ENCODE measurements at regions not wholly inside any gene's neighbourhood (a gene's known extent, or its start where the extent isn't known, plus 50 kb on each side); places are given as distances from the start of the nearest gene placed in this dataset.

DNA sequence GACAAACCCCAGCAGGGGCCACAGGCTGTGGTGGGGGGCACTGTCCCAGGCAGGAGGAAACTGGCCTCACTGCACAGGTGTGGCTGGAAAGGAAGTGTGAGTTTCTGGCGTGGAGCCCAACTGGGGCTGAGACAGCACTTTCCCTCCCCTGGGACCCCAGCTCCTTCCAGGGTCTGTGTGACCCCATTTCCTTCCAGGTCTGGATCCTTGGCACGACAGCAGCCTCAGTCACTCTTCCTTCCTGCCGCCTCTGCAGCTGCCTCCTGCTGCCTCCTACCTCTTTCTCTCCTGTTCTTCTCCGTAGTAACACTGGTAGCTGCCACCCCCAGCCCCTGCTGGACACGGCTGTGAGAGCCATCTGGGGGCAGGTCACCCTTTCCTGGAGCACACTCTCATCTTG, 88.0 kb downstream of the SIK1 start:
- H3K9me3 ChIP-seq = no peaks in the 10 kb centered on the region
- H3K36me3 ChIP-seq = no peaks in the 10 kb centered on the region
- no peak overlapping the region for H3K27ac ChIP-seq
- H3K27me3 ChIP-seq = peaks cover under 1% of the 10 kb centered on the region
- H3K4me3 ChIP-seq (ENCODE audit: low read depth in 1 of 2, low read length in 1 of 2) = no peak overlapping the region
- TF ChIP-seq, protein P1, sequence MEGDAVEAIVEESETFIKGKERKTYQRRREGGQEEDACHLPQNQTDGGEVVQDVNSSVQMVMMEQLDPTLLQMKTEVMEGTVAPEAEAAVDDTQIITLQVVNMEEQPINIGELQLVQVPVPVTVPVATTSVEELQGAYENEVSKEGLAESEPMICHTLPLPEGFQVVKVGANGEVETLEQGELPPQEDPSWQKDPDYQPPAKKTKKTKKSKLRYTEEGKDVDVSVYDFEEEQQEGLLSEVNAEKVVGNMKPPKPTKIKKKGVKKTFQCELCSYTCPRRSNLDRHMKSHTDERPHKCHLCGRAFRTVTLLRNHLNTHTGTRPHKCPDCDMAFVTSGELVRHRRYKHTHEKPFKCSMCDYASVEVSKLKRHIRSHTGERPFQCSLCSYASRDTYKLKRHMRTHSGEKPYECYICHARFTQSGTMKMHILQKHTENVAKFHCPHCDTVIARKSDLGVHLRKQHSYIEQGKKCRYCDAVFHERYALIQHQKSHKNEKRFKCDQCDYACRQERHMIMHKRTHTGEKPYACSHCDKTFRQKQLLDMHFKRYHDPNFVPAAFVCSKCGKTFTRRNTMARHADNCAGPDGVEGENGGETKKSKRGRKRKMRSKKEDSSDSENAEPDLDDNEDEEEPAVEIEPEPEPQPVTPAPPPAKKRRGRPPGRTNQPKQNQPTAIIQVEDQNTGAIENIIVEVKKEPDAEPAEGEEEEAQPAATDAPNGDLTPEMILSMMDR (IDR thresholded peaks at IDR 0.05) = no peak
- H3K4me1 ChIP-seq (ENCODE audit: control insufficient read depth in 1 of 2, insufficient read depth in 1 of 2, low read depth in 1 of 2, low read length in 1 of 2) = no peaks in the 10 kb centered on the region

DNA sequence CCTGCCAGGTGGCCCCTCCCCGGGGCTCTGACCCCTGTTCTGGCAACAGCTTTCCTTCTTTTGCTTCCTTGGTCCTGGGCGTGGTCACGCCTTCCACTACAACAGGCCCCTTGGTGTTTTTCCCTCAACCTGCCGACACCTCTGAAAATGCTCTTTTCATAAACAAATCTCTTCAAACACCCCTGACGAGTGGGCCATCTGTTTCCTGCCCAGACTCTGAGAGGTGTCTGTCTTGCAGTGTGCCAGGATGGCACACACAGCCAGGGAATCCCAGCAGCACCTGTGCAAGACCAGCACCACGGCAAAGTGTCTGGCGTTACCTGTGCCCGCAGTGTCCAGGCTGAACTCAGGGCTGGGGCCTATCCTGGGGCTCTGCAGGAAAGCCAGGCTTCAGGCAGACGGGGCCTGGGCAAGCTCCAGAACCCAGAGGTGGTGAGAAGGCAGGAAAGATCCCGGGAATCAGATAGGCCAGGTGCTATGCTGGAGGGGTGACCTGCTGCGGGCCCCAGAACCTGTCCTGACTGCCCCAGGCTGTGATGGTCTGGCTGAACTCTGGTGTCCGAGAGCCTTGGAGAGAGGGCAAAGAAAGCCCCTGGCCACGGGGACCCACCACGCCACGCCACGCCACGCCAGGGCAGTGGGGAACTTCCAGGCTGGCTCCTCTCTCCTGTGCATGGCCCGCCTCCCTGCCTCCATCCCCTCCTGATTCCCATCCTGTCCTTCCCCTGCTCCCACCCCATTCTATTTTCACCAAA, 88.9 kb downstream of the SIK1 start:
- Histone ChIP-seq H3K4me3 (ENCODE audit: low read depth in 1 of 2, low read length in 1 of 2) (no peak overlapping the region), H3K27me3 (peaks cover 9% of the 10 kb centered on the region), H3K4me1 (ENCODE audit: control insufficient read depth in 1 of 2, insufficient read depth in 1 of 2, low read depth in 1 of 2, low read length in 1 of 2) (no peaks in the 10 kb centered on the region), H3K27ac (no peak overlapping the region), H3K9me3 (no peaks in the 10 kb centered on the region), H3K36me3 (no peaks in the 10 kb centered on the region)
- TF ChIP-seq, protein P1 (IDR thresholded peaks at IDR 0.05) = no peak

DNA sequence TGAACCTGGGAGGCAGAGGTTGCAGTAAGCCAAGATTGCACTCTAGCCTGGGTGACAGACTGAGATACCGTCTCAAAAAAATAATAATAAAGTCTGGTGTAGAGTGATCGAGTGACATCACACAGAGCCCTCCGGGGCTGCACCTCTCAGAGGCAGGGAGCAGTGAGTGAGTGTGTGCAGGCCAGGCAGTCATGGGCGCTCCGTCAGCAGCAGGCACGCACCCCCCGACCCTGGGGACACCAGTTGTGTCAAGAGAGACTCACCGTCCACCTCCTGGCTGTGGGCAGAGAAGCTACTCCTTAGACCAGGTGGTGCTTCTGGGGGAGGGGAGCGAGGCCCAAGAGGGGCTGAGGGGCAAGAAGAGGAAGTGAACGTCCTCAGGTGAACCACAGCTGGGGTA, 91.8 kb downstream of the SIK1 start:
- Histone ChIP-seq H3K36me3 (no peaks in the 10 kb centered on the region), H3K27ac (no peak overlapping the region), H3K4me1 (ENCODE audit: control insufficient read depth in 1 of 2, insufficient read depth in 1 of 2, low read depth in 1 of 2, low read length in 1 of 2) (no peaks in the 10 kb centered on the region), H3K9me3 (no peaks in the 10 kb centered on the region), H3K4me3 (ENCODE audit: low read depth in 1 of 2, low read length in 1 of 2) (no peak overlapping the region), H3K27me3 (peaks cover 14% of the 10 kb centered on the region)
- TF ChIP-seq, protein P1 (IDR thresholded peaks at IDR 0.05) = no peak

DNA sequence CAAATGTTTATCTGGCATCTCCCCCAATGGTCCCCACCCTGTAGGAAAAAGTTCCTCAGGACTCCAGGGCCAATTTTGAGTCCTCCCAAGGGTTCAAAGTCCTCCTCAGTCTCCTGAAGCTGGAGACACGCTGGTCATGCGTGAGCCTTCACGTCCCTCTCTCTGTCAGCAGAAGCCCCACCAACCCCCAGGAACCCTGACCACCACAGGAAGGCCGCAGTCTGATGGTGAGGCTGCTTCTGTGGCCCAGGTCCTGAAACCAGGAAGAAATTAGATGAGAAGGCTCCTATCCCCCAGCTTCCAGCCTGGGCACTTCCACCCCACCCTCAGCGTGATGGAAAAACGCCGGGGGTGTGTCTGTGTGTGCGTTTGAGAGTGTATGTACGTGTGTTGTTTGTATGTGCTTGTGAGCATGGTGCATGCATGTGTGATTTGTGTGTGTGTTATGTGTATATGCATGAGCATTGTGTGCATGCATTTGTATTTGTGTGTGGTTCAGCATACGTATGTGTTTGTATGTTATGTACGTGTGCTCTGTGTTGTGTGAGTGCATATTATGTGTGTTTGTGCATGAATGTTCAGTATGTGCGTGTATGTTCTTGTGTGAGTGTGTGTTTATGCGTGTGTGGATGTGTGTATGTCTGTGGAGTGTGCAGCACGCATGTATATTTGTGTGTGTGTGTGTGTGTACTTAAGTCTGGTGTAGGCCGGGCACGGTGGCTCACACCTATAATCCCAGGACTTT, 92.5 kb downstream of the SIK1 start:
- Histone ChIP-seq H3K4me3 (ENCODE audit: low read depth in 1 of 2, low read length in 1 of 2) (no peak overlapping the region), H3K9me3 (no peaks in the 10 kb centered on the region), H3K4me1 (ENCODE audit: control insufficient read depth in 1 of 2, insufficient read depth in 1 of 2, low read depth in 1 of 2, low read length in 1 of 2) (no peaks in the 10 kb centered on the region), H3K27ac (no peak overlapping the region), H3K27me3 (peaks cover 14% of the 10 kb centered on the region), H3K36me3 (no peaks in the 10 kb centered on the region)
- TF ChIP-seq, protein P1 (IDR thresholded peaks at IDR 0.05) = no peak

DNA sequence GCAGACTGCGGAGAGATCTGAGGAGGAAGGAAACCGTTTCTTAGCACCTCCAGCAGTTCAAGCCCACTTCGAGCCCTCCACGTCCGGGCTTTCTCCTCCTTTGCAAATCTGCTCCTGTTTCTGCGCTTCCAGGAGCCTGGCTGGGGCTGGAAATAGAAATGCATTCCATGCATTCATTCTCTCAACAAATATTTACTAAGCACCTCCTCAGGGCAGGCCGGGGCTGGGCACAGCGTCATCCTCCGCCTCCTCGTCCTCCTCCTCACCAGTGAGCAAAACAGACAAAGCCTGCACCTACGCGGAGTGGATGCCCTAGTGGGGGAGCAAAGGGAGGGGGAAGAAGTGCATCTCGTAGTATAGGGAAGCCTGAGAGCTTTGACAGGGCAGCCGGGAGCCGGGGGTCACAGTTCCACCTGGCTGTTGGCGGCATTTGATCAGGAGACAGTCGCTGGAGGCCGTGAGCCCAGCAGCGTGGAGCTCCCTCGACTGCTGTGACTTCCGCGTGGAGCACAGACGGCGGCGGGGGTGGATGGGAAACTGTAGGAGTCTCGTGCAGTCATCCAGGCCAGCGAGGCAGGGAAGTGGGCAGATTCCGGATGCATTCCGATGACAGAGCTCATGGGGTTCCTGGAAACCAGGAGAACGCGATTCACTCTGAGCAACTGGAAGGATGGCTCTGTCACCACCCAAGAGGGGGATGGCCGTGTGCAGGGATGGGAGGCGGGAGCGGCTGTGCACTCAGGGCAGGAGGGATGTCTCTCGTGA, 93.5 kb downstream of the SIK1 start:
- no peaks in the 10 kb centered on the region for H3K9me3 ChIP-seq
- no peaks in the 10 kb centered on the region for H3K36me3 ChIP-seq
- TF ChIP-seq, protein P1 (IDR thresholded peaks at IDR 0.05) = no peak
- no peaks in the 10 kb centered on the region for H3K4me1 ChIP-seq (ENCODE audit: control insufficient read depth in 1 of 2, insufficient read depth in 1 of 2, low read depth in 1 of 2, low read length in 1 of 2)
- peaks cover 14% of the 10 kb centered on the region for H3K27me3 ChIP-seq
- H3K4me3 ChIP-seq (ENCODE audit: low read depth in 1 of 2, low read length in 1 of 2) = no peak overlapping the region
- no peak overlapping the region for H3K27ac ChIP-seq

Data from neutrophil (primary cell).